ENCODE measurements at regions not wholly inside any gene's neighbourhood (a gene's known extent, or its start where the extent isn't known, plus 50 kb on each side); places are given as distances from the start of the nearest gene placed in this dataset.
"Not testable (repeated sequence)": the region's sequence is repeated elsewhere in the genome, so short reads cannot be mapped to it uniquely, and the experiment has no call there.

GRCh38 chr2:180927030-180927686 lies 53.2 kb upstream of the UBE2E3 start:
- DNase-seq (ENCODE audit: low read depth), result no peak

GRCh38 chr2:180925700-180926099 lies 54.7 kb upstream of the UBE2E3 start:
- no peak for DNase-seq (ENCODE audit: low read depth)

DNA sequence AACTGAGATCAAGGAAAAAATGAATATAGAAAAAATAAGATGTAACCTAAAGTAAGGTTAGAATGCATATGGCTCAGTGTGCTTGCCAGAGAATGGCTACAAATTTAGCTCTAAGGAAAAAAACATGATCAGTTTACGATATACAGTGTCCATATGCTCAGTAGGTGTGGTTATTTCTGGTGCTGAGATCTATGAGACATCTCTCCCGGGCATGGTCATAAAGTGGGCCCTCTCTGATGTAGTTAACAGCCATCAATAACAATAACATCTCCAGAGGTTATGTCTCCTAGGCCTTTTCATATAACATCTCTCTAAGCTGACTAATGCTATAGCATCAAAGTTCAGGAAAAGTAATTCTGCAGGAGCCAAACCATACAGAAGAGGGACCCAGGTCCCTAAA lies 56.3 kb upstream of the UBE2E3 start:
- no peak for DNase-seq (ENCODE audit: low read depth)

DNA sequence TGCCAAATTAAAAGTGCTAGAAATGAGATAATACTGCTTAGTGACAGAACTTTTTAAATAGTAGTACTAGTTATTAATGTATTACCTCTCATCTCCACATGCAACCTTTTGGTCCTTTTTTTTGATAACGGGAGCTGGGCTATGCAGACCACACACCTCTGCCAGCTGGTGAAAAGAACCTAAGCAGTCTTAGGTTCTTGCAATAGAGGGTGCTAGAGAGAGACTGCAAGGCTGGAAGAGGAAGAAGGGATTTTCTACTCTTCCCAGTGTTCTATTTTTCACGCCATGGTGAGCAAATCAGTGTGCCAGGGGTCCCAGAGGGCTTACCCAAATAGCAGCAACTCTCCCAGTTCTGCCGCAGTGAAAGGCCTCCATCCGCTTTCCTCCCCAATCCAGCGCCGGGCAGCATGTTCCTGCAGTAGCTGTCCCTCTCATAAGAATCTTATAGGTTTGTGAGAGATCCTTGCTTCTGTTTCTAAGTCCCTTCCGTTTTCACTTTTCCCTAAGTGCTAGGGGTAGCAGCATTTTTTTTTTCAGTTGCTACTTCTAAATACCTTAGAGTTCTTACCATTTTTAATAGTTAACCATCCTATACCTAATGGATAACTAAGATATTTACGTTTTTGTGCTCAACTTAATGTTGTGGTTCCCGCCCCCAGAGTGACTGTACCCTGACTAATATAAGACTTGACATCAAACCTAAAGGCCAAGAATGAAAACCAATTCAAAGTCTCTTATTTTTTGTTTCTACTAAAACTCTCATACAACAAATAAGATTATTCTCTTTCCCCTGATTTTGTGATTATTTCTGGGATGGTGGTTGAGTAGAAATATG lies 69.4 kb upstream of the UBE2E3 start:
- DNase-seq (ENCODE audit: low read depth), result no peak

GRCh38 chr2:180907731-180908130 lies 72.7 kb upstream of the UBE2E3 start:
- DNase-seq (ENCODE audit: low read depth), result peak; percentile 37

DNA sequence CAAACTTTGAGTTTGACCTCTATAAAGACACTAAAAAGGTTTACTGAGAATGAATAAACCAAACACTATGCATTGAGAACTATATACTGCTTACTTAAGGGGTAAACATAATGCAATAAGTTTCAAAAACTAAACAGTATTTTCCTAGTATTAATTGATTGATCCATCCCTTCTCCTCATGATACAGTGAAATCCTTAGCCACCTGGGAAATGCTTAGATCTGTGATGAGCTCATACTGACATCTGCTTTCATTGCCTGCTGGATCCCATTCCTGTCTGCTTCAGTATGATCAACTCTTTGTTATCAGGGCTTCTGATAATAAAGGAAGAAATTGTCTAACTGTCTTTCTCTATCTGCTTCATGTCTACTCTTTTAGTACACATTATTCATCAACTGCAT lies 74.9 kb upstream of the UBE2E3 start:
- DNase-seq (ENCODE audit: low read depth), result no peak

DNA sequence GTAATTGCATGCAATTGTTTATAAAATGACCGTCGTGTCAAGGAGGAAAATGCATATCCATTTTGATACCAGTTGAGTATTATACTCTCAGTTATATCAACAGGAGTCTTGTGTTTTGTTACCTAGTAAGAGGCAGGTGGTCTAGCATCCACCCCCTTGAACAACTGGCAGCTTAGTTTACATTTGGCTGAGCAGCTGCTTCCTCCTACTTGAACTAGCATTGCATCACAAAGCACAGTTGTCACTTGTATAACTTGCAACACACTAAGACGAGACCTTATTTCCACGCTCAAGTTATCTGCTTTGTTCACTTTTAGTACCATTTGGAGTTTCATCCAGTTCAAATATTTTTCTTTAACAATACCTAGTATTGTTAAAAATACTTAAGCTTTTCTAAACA lies 75.4 kb upstream of the UBE2E3 start:
- DNase-seq (ENCODE audit: low read depth), result no peak

- no peak for DNase-seq (ENCODE audit: low read depth)
Measured at GRCh38 chr2:180901331-180901730, 79.1 kb upstream of the UBE2E3 start.

- no peak for DNase-seq (ENCODE audit: low read depth)
Measured at GRCh38 chr2:180893752-180894151, 86.7 kb upstream of the UBE2E3 start.

DNA sequence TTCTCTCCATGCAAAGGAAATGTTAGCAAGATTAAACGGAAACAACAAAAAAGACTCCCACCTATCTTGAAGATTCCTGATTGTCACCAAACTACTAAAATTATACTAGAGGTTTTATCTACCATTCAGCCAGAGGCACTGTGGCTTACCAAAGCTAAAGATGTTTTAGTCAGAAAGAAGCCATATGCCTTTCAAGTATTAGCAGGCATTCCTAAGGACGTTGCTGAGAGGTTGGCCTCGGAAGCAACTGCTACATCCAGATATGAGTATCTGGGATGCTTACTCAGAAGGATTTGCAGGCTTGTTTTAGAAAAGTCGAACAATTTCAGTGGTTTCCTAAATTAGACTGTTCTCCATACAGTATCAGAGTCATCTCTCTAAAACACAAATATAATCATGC lies 88.3 kb upstream of the UBE2E3 start:
- DNase-seq (ENCODE audit: low read depth), result no peak

DNA sequence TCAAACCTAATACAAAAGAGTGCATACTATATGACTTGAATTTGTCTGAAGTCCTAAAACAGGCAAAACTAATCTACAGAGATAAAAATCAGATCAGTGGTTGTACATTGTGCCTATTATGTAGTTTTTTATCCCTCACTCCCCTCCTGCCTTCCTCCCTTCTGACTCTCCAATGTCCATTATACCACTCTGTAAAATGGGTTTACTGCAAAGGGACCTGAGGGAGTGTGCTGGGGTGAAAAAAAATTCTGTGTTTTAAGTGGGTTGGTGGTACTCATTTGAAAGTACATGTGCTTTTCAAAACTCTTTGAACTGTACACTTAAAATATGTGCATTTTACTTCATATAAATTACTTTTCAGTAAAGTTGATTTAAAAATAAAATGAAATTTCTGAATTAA lies 89.0 kb upstream of the UBE2E3 start:
- DNase-seq (ENCODE audit: low read depth), result no peak

DNA sequence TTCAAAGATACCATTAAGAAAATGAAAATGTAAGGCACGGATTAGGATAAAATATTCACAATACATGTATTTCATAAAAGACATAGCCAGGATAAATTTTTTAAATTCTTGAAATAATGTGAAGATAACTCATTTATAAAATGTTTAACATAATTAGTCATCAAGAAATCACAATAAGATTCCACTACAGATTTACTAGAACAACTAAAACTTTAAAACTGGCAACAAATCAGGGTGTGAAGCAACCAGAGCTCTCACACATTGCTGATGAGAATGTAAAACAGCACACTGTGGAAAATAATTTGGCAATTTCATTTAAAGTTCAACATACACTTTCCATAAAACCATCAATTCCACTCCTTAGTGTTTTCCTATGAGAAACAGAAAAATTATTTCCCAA lies 89.6 kb upstream of the UBE2E3 start:
- DNase-seq (ENCODE audit: low read depth), result no peak

GRCh38 chr2:180882959-180883358 lies 97.4 kb upstream of the UBE2E3 start:
- DNase-seq (ENCODE audit: low read depth), result no peak

DNA sequence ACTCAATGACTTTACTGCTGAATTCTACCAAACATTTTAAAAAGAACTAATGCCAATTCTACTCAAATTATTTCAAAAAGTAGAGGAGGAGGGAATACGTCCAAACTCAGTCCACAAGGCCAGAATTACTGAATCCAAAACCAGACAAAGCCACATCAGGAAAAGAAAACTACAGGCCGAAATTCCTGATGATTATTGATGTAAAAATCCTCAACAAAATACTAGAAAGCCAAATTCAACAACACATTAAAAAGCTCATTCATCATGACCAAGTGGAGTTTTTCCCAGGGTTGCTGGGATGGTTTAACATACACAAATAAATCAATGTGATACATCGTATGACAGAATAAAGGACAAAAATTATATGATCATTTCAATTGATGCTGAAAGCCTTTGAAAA lies 103.9 kb upstream of the UBE2E3 start:
- no peak for DNase-seq (ENCODE audit: low read depth)

- DNase-seq (ENCODE audit: low read depth), result no peak
Measured at GRCh38 chr2:180873219-180873618, 107.2 kb upstream of the UBE2E3 start.

- not testable (repeated sequence) for DNase-seq (ENCODE audit: low read depth)
Measured at GRCh38 chr2:180872781-180873180, 107.6 kb upstream of the UBE2E3 start.

DNA sequence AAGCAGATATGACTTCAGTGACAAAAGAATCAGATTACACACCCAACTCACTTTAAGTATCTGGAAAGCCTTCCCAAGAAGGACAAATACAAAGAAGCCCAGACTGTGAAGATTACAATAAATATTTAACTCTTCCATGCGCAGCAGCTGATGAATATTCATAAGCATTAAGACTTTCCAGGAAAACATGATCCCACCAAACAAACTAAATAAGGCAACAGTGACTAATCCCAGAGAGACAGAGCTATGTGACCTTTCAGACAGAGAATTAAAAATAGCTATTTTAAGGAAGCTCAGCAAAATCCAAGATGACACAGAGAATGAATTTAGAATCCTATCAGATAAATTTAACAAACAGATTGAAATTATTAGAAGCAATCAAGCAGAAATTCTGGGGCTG lies 108.2 kb upstream of the UBE2E3 start:
- peak; percentile 9 for DNase-seq (ENCODE audit: low read depth)

- DNase-seq (ENCODE audit: low read depth), result no peak
Measured at GRCh38 chr2:180871649-180872048, 108.8 kb upstream of the UBE2E3 start.

DNA sequence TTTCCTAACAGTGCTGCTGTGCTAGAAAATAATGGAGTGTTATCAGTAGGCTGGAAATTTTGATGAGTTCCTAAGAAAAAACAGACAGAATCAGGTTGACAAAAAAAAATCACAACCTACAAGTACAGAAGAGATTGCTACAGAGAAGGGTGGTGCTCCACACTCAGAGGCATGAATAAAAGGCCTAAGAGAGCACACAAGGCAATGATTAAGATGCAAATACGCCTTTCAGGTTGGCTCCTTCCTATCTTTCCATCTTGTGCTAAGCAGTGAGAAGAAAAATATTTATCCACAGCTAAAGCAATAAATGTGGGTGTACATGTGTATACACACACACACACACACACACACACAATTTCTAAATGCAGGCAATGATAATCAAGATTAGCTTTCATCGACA lies 130.6 kb upstream of the UBE2E3 start:
- no peak for DNase-seq (ENCODE audit: low read depth)

GRCh38 chr2:180848393-180848792 lies 132.0 kb upstream of the UBE2E3 start:
- DNase-seq (ENCODE audit: low read depth), result no peak

- DNase-seq (ENCODE audit: low read depth), result no peak
Measured at GRCh38 chr2:180846756-180847472, 133.5 kb upstream of the UBE2E3 start.

DNA sequence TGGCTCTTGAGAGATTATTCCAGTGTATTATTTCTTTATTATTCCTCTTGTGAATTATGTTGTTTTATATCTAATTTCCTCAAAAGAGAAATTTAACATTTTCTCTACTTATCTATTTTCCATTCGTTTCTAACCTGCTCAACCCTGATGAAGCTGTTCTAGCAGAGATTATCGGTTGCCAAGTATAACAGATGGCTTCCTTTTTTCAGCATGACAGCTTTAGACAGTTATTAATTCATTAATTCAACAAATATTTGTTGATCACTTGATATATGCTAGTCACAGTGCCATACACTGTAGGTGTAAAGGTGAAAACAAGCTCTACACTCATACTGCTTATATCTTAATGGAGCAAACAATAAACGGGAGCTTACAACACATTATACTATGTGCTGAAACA lies 137.9 kb upstream of the UBE2E3 start:
- no peak for DNase-seq (ENCODE audit: low read depth)

GRCh38 chr2:180840641-180841040 lies 139.8 kb upstream of the UBE2E3 start:
- no peak for DNase-seq (ENCODE audit: low read depth)
